Fibroblast of lung (primary cell): ENCODE measurements at regions not wholly inside any gene's neighbourhood (a gene's known extent, or its start where the extent isn't known, plus 50 kb on each side); places are given as distances from the start of the nearest gene placed in this dataset.

ENCODE experiments used
- DNase-seq, 2 donors: peaks; one replicate each; pipeline versions ENCODE4 v3.0.0 to v3.0.0-alpha.2; 2010; ENCODE audit warnings: low read depth in 2 of 2
- H2AFZ ChIP-seq: 2 replicates; pipeline ENCODE4 v1.5.1; 2012; ENCODE audit warnings: low read length, control low read depth, inconsistent platforms
- H3K27ac ChIP-seq: 2 replicates; pipeline ENCODE4 v1.5.1; 2011; ENCODE audit warnings: low read length, control low read depth; ENCODE audit not compliant: insufficient read depth
- H3K27me3 ChIP-seq: 2 replicates; pipeline ENCODE4 v1.5.1; 2011; ENCODE audit warnings: mild to moderate bottlenecking, low read length; ENCODE audit not compliant: control insufficient read depth, insufficient read depth
- H3K36me3 ChIP-seq: 2 replicates; pipeline ENCODE4 v1.5.1; 2011; ENCODE audit warnings: low read length; ENCODE audit not compliant: control insufficient read depth, insufficient read depth
- H3K4me1 ChIP-seq: 2 replicates; pipeline ENCODE4 v1.5.1; 2011; ENCODE audit warnings: low read length; ENCODE audit not compliant: control insufficient read depth, insufficient read depth; ENCODE audit errors: extremely low read depth
- H3K4me2 ChIP-seq: 2 replicates; pipeline ENCODE4 v1.5.1; 2011; ENCODE audit warnings: low read length, control low read depth; ENCODE audit not compliant: insufficient read depth; ENCODE audit errors: extremely low read depth
- H3K4me3 ChIP-seq, 4 experiments: fragments of 200-600 bp in 1 of 4; sonication (generic) in 1 of 4; replicated peaks in 1 of 4; 2 replicates each; pipeline ENCODE4 v1.5.1; 2011 to 2016; ENCODE audit warnings: low read length in 4 of 4, low read depth in 3 of 4, mild to moderate bottlenecking in 3 of 4, control low read depth in 2 of 4, inconsistent platforms in 1 of 4, mixed read lengths in 1 of 4; ENCODE audit not compliant: insufficient read depth in 1 of 4; ENCODE audit errors: control extremely low read depth in 1 of 4
- H3K79me2 ChIP-seq: 2 replicates; pipeline ENCODE4 v1.5.1; 2012; ENCODE audit warnings: mild to moderate bottlenecking, low read length, inconsistent platforms; ENCODE audit not compliant: control insufficient read depth, insufficient read depth
- H3K9ac ChIP-seq: 2 replicates; pipeline ENCODE4 v1.5.1; 2011; ENCODE audit warnings: mild to moderate bottlenecking, low read length, control low read depth; ENCODE audit not compliant: insufficient read depth
- H3K9me3 ChIP-seq: 2 replicates; pipeline ENCODE4 v1.5.1; 2012; ENCODE audit warnings: low read depth, low read length; ENCODE audit not compliant: control insufficient read depth, insufficient read depth
- H4K20me1 ChIP-seq: 2 replicates; pipeline ENCODE4 v1.5.1; 2011; ENCODE audit warnings: low read length; ENCODE audit not compliant: control insufficient read depth, insufficient read depth; ENCODE audit errors: extremely low read depth
- CTCF ChIP-seq, 2 donors: IDR thresholded peaks in 1 of 2; conservative IDR thresholded peaks in 1 of 2; 1 replicate in 1 of 2; 2 replicates in 1 of 2; pipeline ENCODE4 v1.5.1; 2011 to 2012; ENCODE audit warnings: low read length in 2 of 2, control low read depth in 1 of 2, inconsistent platforms in 1 of 2, low read depth in 1 of 2, mild to moderate bottlenecking in 1 of 2
- EZH2 ChIP-seq: IDR thresholded peaks from 2 replicates; pipeline ENCODE4 v1.5.1; 2012; ENCODE audit warnings: low read length, control low read depth, mild to moderate bottlenecking; ENCODE audit errors: missing control alignments

GRCh38 chr10:6637053-6637452 is 57.0 kb upstream of the PRKCQ start:
- Histone ChIP-seq H3K9me3 (no peaks in the 10 kb centered on the region), H2AFZ (no peak overlapping the region), H3K4me1 (no peaks in the 10 kb centered on the region), H3K79me2 (no peaks in the 10 kb centered on the region), H3K27ac (no peak overlapping the region), H3K36me3 (no peaks in the 10 kb centered on the region), H3K27me3 (no peaks in the 10 kb centered on the region), H3K9ac (no peak overlapping the region), H3K4me3 (no peak overlapping the region), H4K20me1 (no peaks in the 10 kb centered on the region), H3K4me2 (no peak overlapping the region)
- no peak for TF ChIP-seq CTCF (conservative IDR thresholded peaks at IDR 0.05 in 1 of 2, IDR thresholded peaks at IDR 0.05 in 1 of 2; ENCODE audit: low read depth in 1 of 2, low read length in 2 of 2)
- no peak for TF ChIP-seq EZH2
- DNase-seq: no peak

GRCh38 chr10:6635784-6636183 is 55.7 kb upstream of the PRKCQ start:
- H3K9ac ChIP-seq: no peak overlapping the region
- H3K79me2 ChIP-seq: no peaks in the 10 kb centered on the region
- no peaks in the 10 kb centered on the region for H3K27me3 ChIP-seq
- no peaks in the 10 kb centered on the region for H3K36me3 ChIP-seq
- no peak overlapping the region for H3K4me3 ChIP-seq
- no peak overlapping the region for H2AFZ ChIP-seq
- H3K27ac ChIP-seq: no peak overlapping the region
- H3K9me3 ChIP-seq: no peaks in the 10 kb centered on the region
- no peak overlapping the region for H3K4me2 ChIP-seq
- no peaks in the 10 kb centered on the region for H3K4me1 ChIP-seq
- TF ChIP-seq CTCF (conservative IDR thresholded peaks at IDR 0.05 in 1 of 2, IDR thresholded peaks at IDR 0.05 in 1 of 2; ENCODE audit: low read depth in 1 of 2, low read length in 2 of 2) (no peak), EZH2 (no peak)
- no peak for DNase-seq
- H4K20me1 ChIP-seq: no peaks in the 10 kb centered on the region
